ENCODE measurements at regions not wholly inside any gene's neighbourhood (a gene's known extent, or its start where the extent isn't known, plus 50 kb on each side); places are given as distances from the start of the nearest gene placed in this dataset.

GRCh38 chr11:91178366-91178765 lies 955.5 kb upstream of the CHORDC1 start:
- intact Hi-C loops (cut with DNase I) = no loop called here
- Histone ChIP-seq H3K9me3 (no peaks in the 10 kb centered on the region), H3K4me3 (no peak overlapping the region), H3K27me3 (no peaks in the 10 kb centered on the region), H3K27ac (no peak overlapping the region), H3K36me3 (no peaks in the 10 kb centered on the region), H3K4me1 (ENCODE audit: insufficient read depth) (no peaks in the 10 kb centered on the region)
- TF ChIP-seq CTCF (IDR thresholded peaks at IDR 0.05) (no peak), POLR2A (IDR thresholded peaks at IDR 0.05) (no peak), EP300 (IDR thresholded peaks at IDR 0.05) (no peak)
- DNase-seq = no peak
- 64 to 77% (median 70%) methylated on average over 1 of the region's 1 CpG for WGBS, 3 donors

GRCh38 chr11:91174734-91175133 lies 951.9 kb upstream of the CHORDC1 start:
- intact Hi-C loops (cut with DNase I) = no loop called here
- no peak overlapping the region for H3K4me3 ChIP-seq

GRCh38 chr11:91174193-91174592 lies 951.3 kb upstream of the CHORDC1 start:
- Histone ChIP-seq H3K4me1 (ENCODE audit: insufficient read depth) (no peaks in the 10 kb centered on the region), H3K9me3 (no peaks in the 10 kb centered on the region), H3K4me3 (no peak overlapping the region), H3K36me3 (no peaks in the 10 kb centered on the region), H3K27me3 (no peaks in the 10 kb centered on the region), H3K27ac (no peak overlapping the region)
- WGBS, 3 donors = 89 to 96% (median 95%) methylated on average over 2 of the region's 2 CpGs
- intact Hi-C loops (cut with DNase I) = no loop called here
- no peak for TF ChIP-seq CTCF (IDR thresholded peaks at IDR 0.05)
- no peak for TF ChIP-seq POLR2A (IDR thresholded peaks at IDR 0.05)
- no peak for TF ChIP-seq EP300 (IDR thresholded peaks at IDR 0.05)
- no peak for DNase-seq

More at GRCh38 chr11:91174734-91175133, 951.9 kb upstream of the CHORDC1 start:
- no peaks in the 10 kb centered on the region for H3K4me1 ChIP-seq (ENCODE audit: insufficient read depth)
- H3K9me3 ChIP-seq = no peaks in the 10 kb centered on the region
- H3K27me3 ChIP-seq = no peaks in the 10 kb centered on the region
- no peak for DNase-seq
- H3K27ac ChIP-seq = no peak overlapping the region
- TF ChIP-seq POLR2A (IDR thresholded peaks at IDR 0.05) = no peak
- no peaks in the 10 kb centered on the region for H3K36me3 ChIP-seq

GRCh38 chr11:91173701-91174100 lies 950.9 kb upstream of the CHORDC1 start:
- TF ChIP-seq EP300 (IDR thresholded peaks at IDR 0.05) = no peak
- no peak for TF ChIP-seq CTCF (IDR thresholded peaks at IDR 0.05)
- no peak for TF ChIP-seq POLR2A (IDR thresholded peaks at IDR 0.05)
- Histone ChIP-seq H3K27ac (no peak overlapping the region), H3K27me3 (no peaks in the 10 kb centered on the region), H3K4me1 (ENCODE audit: insufficient read depth) (no peaks in the 10 kb centered on the region), H3K36me3 (no peaks in the 10 kb centered on the region), H3K9me3 (no peaks in the 10 kb centered on the region), H3K4me3 (no peak overlapping the region)
- no peak for DNase-seq
- intact Hi-C loops (cut with DNase I) = no loop called here

GRCh38 chr11:91170711-91171110 lies 947.9 kb upstream of the CHORDC1 start:
- Histone ChIP-seq H3K27me3 (no peaks in the 10 kb centered on the region), H3K9me3 (no peaks in the 10 kb centered on the region), H3K4me1 (ENCODE audit: insufficient read depth) (no peaks in the 10 kb centered on the region), H3K36me3 (no peaks in the 10 kb centered on the region), H3K27ac (no peak overlapping the region), H3K4me3 (no peak overlapping the region)
- no peak for TF ChIP-seq POLR2A (IDR thresholded peaks at IDR 0.05)
- TF ChIP-seq CTCF (IDR thresholded peaks at IDR 0.05) = no peak
- intact Hi-C loops (cut with DNase I) = no loop called here
- no peak for DNase-seq

Measured in ovary (tissue), 7 donors.